WTC11 (cell line): ENCODE measurements at regions not wholly inside any gene's neighbourhood (a gene's known extent, or its start where the extent isn't known, plus 50 kb on each side); places are given as distances from the start of the nearest gene placed in this dataset.
A peak's percentile ranks its signal among the peaks of the same experiment; 100 is the strongest.

Source experiments
- ATAC-seq: fragments of 200-7000 bp; cut with Tn5 transposase; 2 replicates; pipeline ENCODE4 v1.10.0; 2021; ENCODE audit warnings: mild to moderate bottlenecking, moderate library complexity
- CTCF ChIA-PET: fragments of 300-600 bp; sonication (Branson Sonifier 250); formaldehyde crosslinking; loops from one replicate; lab custom pipeline; 2021; ENCODE audit warnings: antibody characterized with exemption; lab: Charles Lee
- POLR2A ChIA-PET: fragments of 350-600 bp; sonication (Branson Sonifier 250); formaldehyde crosslinking; loops from one replicate; lab custom pipeline; 2021; ENCODE audit warnings: antibody characterized with exemption; lab: Charles Lee
- DNase-seq: peaks from one replicate; pipeline ENCODE4 v3.0.0; 2021; ENCODE audit warnings: low spot score
- H3K27ac Mint-ChIP-seq: 2 replicates; pipeline ENCODE4 v1.8.0; 2021; ENCODE audit warnings: mixed read lengths
- H3K27me3 Mint-ChIP-seq: 2 replicates; pipeline ENCODE4 v1.8.0; 2021; ENCODE audit warnings: low read depth, mild to moderate bottlenecking, moderate library complexity, mixed read lengths
- H3K36me3 Mint-ChIP-seq: 2 replicates; pipeline ENCODE4 v1.8.0; 2021; ENCODE audit warnings: mixed read lengths
- H3K4me1 Mint-ChIP-seq: 2 replicates; pipeline ENCODE4 v1.8.0; 2022; ENCODE audit warnings: mixed read lengths
- H3K4me3 Mint-ChIP-seq: 2 replicates; pipeline ENCODE4 v1.8.0; 2021; ENCODE audit warnings: mild to moderate bottlenecking, moderate library complexity, mixed read lengths
- H3K9me3 Mint-ChIP-seq: 2 replicates; pipeline ENCODE4 v1.8.0; 2021; ENCODE audit warnings: mixed read lengths
- ETV6 ChIP-seq: sonication (generic); formaldehyde crosslinking; IDR thresholded peaks from 2 replicates; pipeline ENCODE4 v1.8.1; 2022; ENCODE audit warnings: mild to moderate bottlenecking, missing genetic modification reagents
- JAZF1 ChIP-seq: fragments of 250-450 bp; sonication (Bioruptor Pico); IDR thresholded peaks from 2 replicates; pipeline ENCODE4 v1.9.0; 2021; ENCODE audit warnings: moderate library complexity, mild to moderate bottlenecking, inconsistent platforms
- NFE2L1 ChIP-seq: sonication (generic); formaldehyde crosslinking; IDR thresholded peaks from 2 replicates; pipeline ENCODE4 v1.8.1; 2023; ENCODE audit warnings: missing genetic modification reagents
- SMAD4 ChIP-seq: sonication (generic); formaldehyde crosslinking; IDR thresholded peaks from 2 replicates; pipeline ENCODE4 v1.8.0; 2022; ENCODE audit warnings: mild to moderate bottlenecking, missing genetic modification reagents
- TEAD1 ChIP-seq: sonication (generic); formaldehyde crosslinking; IDR thresholded peaks from 2 replicates; pipeline ENCODE4 v1.8.0; 2022; ENCODE audit warnings: mild to moderate bottlenecking, missing genetic modification reagents
- ZNF138 ChIP-seq: sonication (generic); formaldehyde crosslinking; conservative IDR thresholded peaks from 2 replicates; pipeline ENCODE4 v1.8.1; 2022; ENCODE audit warnings: mild to moderate bottlenecking, moderate library complexity, missing genetic modification reagents
- TF ChIP-seq, protein P1 (sequence below): fragments of 250-450 bp; sonication (Bioruptor Pico); IDR thresholded peaks from 2 replicates; pipeline ENCODE4 v1.9.0; 2021; ENCODE audit warnings: mild to moderate bottlenecking, borderline replicate concordance
- TF ChIP-seq, protein P2 (sequence below): fragments of 250-450 bp; sonication (Bioruptor Pico); IDR thresholded peaks from 2 replicates; pipeline ENCODE4 v2.1.2; 2022; ENCODE audit warnings: mild to moderate bottlenecking, moderate library complexity
- TF ChIP-seq, protein P3 (sequence below): fragments of 200-600 bp; IDR thresholded peaks from 2 replicates; pipeline ENCODE4 v1.8.0; 2022; ENCODE audit warnings: antibody characterized with exemption
- TF ChIP-seq, protein P4 (sequence below): sonication (generic); formaldehyde crosslinking; IDR thresholded peaks from 2 replicates; pipeline ENCODE4 v1.8.1; 2023; ENCODE audit warnings: mild to moderate bottlenecking, moderate library complexity, missing genetic modification reagents
- TF ChIP-seq, protein P5 (sequence below): sonication (generic); formaldehyde crosslinking; IDR thresholded peaks from 2 replicates; pipeline ENCODE4 v1.8.1; 2023; ENCODE audit warnings: mild to moderate bottlenecking, missing genetic modification reagents
- TF ChIP-seq, protein P6 (sequence below): sonication (generic); formaldehyde crosslinking; IDR thresholded peaks from 2 replicates; pipeline ENCODE4 v1.8.1; 2022; ENCODE audit warnings: low read depth, mild to moderate bottlenecking, moderate library complexity, missing genetic modification reagents, borderline replicate concordance

DNA sequence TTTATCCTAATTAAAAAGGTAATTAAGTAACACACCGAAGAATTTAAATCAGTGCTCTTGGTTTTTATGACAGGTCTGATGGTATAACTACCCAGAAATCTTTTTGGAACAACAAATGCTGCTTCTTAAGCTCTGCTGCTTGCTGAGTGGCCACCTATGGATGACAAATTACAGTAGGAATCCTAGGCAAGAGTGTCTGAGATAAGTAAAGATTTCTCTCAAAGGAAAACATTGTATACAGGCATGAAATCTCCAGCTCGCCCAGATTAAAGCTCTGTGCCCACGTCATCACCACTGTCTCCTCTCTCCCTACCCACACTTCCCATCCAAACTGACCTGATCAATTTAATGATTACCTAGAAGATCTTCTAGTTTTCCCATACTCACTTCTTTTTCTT is 1083.0 kb upstream of the MAP3K7 start:
- Mint-ChIP-seq H3K9me3 (peaks cover under 1% of the 10 kb centered on the region), H3K4me1 (peaks cover 15% of the 10 kb centered on the region), H3K4me3 (no peak overlapping the region), H3K36me3 (no peaks in the 10 kb centered on the region), H3K27ac (no peak overlapping the region), H3K27me3 (no peaks in the 10 kb centered on the region)
- no peak for DNase-seq
- ATAC-seq = no peak
- no peak for TF ChIP-seq TEAD1 (CRISPR knock-in tag)
- TF ChIP-seq ETV6 (CRISPR knock-in tag) = no peak
- TF ChIP-seq ZNF138 (CRISPR knock-in tag) = no peak
- TF ChIP-seq, protein P1, sequence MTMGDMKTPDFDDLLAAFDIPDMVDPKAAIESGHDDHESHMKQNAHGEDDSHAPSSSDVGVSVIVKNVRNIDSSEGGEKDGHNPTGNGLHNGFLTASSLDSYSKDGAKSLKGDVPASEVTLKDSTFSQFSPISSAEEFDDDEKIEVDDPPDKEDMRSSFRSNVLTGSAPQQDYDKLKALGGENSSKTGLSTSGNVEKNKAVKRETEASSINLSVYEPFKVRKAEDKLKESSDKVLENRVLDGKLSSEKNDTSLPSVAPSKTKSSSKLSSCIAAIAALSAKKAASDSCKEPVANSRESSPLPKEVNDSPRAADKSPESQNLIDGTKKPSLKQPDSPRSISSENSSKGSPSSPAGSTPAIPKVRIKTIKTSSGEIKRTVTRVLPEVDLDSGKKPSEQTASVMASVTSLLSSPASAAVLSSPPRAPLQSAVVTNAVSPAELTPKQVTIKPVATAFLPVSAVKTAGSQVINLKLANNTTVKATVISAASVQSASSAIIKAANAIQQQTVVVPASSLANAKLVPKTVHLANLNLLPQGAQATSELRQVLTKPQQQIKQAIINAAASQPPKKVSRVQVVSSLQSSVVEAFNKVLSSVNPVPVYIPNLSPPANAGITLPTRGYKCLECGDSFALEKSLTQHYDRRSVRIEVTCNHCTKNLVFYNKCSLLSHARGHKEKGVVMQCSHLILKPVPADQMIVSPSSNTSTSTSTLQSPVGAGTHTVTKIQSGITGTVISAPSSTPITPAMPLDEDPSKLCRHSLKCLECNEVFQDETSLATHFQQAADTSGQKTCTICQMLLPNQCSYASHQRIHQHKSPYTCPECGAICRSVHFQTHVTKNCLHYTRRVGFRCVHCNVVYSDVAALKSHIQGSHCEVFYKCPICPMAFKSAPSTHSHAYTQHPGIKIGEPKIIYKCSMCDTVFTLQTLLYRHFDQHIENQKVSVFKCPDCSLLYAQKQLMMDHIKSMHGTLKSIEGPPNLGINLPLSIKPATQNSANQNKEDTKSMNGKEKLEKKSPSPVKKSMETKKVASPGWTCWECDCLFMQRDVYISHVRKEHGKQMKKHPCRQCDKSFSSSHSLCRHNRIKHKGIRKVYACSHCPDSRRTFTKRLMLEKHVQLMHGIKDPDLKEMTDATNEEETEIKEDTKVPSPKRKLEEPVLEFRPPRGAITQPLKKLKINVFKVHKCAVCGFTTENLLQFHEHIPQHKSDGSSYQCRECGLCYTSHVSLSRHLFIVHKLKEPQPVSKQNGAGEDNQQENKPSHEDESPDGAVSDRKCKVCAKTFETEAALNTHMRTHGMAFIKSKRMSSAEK (CRISPR knock-in tag) = no peak
- no peak for TF ChIP-seq JAZF1
- no peak for TF ChIP-seq SMAD4 (CRISPR knock-in tag)
- TF ChIP-seq, protein P2, sequence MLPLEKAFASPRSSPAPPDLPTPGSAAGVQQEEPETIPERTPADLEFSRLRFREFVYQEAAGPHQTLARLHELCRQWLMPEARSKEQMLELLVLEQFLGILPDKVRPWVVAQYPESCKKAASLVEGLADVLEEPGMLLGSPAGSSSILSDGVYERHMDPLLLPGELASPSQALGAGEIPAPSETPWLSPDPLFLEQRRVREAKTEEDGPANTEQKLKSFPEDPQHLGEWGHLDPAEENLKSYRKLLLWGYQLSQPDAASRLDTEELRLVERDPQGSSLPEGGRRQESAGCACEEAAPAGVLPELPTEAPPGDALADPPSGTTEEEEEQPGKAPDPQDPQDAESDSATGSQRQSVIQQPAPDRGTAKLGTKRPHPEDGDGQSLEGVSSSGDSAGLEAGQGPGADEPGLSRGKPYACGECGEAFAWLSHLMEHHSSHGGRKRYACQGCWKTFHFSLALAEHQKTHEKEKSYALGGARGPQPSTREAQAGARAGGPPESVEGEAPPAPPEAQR (CRISPR knock-in tag) = no peak
- TF ChIP-seq, protein P3, sequence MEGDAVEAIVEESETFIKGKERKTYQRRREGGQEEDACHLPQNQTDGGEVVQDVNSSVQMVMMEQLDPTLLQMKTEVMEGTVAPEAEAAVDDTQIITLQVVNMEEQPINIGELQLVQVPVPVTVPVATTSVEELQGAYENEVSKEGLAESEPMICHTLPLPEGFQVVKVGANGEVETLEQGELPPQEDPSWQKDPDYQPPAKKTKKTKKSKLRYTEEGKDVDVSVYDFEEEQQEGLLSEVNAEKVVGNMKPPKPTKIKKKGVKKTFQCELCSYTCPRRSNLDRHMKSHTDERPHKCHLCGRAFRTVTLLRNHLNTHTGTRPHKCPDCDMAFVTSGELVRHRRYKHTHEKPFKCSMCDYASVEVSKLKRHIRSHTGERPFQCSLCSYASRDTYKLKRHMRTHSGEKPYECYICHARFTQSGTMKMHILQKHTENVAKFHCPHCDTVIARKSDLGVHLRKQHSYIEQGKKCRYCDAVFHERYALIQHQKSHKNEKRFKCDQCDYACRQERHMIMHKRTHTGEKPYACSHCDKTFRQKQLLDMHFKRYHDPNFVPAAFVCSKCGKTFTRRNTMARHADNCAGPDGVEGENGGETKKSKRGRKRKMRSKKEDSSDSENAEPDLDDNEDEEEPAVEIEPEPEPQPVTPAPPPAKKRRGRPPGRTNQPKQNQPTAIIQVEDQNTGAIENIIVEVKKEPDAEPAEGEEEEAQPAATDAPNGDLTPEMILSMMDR = no peak
- TF ChIP-seq, protein P4, sequence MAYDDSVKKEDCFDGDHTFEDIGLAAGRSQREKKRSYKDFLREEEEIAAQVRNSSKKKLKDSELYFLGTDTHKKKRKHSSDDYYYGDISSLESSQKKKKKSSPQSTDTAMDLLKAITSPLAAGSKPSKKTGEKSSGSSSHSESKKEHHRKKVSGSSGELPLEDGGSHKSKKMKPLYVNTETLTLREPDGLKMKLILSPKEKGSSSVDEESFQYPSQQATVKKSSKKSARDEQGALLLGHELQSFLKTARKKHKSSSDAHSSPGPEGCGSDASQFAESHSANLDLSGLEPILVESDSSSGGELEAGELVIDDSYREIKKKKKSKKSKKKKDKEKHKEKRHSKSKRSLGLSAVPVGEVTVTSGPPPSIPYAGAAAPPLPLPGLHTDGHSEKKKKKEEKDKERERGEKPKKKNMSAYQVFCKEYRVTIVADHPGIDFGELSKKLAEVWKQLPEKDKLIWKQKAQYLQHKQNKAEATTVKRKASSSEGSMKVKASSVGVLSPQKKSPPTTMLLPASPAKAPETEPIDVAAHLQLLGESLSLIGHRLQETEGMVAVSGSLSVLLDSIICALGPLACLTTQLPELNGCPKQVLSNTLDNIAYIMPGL (CRISPR knock-in tag) = no peak
- ChIA-PET CTCF (no interaction called here), POLR2A (no interaction called here)

DNA sequence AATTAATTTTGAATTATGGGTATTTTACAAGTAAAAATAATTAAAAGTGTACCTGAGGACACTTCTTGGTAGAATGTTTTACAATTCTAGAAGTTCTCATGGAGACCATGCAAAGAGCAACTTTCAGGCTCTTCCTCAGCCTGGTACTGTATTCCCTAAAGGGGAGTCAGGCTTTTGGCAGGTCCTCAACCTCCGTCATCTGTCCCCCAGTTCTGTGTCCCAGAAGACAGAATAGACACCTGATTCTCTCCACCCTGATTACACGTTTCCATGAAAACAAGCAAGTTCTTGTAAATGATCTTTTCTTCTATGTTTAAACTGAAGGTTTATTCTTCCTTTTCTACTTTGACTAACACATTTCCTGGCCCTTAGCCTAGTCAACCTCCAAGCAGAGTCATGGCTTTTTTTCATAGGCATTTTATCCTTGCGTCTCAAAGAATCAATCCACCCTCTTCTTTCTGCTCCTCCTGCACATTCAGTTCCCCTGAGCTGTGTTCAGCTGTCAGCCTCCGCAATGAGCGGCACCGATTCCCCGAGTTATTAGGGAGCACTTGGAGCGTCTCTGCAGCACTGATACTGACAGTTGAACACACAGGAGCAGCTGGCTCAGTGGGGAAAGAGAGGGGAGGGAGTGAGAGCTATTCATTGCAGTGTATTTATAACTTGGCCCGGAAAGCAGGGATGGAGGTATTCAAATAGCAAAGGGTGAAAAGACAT is 1082.4 kb upstream of the MAP3K7 start:
- Mint-ChIP-seq H3K9me3 (peaks cover 6% of the 10 kb centered on the region), H3K36me3 (no peaks in the 10 kb centered on the region), H3K27me3 (no peaks in the 10 kb centered on the region), H3K4me1 (peaks cover 15% of the 10 kb centered on the region), H3K27ac (no peak overlapping the region), H3K4me3 (no peak overlapping the region)
- TF ChIP-seq, protein P5, sequence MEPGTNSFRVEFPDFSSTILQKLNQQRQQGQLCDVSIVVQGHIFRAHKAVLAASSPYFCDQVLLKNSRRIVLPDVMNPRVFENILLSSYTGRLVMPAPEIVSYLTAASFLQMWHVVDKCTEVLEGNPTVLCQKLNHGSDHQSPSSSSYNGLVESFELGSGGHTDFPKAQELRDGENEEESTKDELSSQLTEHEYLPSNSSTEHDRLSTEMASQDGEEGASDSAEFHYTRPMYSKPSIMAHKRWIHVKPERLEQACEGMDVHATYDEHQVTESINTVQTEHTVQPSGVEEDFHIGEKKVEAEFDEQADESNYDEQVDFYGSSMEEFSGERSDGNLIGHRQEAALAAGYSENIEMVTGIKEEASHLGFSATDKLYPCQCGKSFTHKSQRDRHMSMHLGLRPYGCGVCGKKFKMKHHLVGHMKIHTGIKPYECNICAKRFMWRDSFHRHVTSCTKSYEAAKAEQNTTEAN (CRISPR knock-in tag) = no peak
- no peak for DNase-seq
- peak; percentile 34; the same call in 1 of the 2 replicates for ATAC-seq
- POLR2A ChIA-PET = no interaction called here
- CTCF ChIA-PET = no interaction called here

DNA sequence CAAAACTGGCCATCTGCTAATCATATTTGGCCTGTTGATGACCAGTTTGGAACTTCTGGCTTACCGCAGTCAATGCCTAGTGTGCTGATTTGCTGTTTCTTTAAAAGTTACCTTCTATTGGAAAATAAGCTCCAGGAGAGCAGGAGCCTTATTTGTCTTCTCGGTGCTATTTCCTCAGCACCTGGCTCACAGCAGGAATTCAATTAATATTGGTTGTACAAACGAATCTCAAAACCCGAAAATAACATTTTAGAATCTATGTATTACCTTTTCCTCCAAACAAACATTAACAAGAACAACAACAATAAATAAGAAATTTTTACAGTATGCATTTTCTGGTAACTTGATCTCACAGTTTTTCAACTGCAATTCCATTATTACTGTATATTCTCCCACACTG is 1080.7 kb upstream of the MAP3K7 start:
- TF ChIP-seq, protein P6, sequence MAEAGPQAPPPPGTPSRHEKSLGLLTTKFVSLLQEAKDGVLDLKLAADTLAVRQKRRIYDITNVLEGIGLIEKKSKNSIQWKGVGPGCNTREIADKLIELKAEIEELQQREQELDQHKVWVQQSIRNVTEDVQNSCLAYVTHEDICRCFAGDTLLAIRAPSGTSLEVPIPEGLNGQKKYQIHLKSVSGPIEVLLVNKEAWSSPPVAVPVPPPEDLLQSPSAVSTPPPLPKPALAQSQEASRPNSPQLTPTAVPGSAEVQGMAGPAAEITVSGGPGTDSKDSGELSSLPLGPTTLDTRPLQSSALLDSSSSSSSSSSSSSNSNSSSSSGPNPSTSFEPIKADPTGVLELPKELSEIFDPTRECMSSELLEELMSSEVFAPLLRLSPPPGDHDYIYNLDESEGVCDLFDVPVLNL (CRISPR knock-in tag) = no peak
- no peak for TF ChIP-seq NFE2L1
- CTCF ChIA-PET = no interaction called here

More for the DNA sequence above, 1080.7 kb upstream of the MAP3K7 start:
- H3K27ac Mint-ChIP-seq = no peak overlapping the region
- H3K4me3 Mint-ChIP-seq = no peak overlapping the region
- DNase-seq (no peak), ATAC-seq (no peak)
- H3K9me3 Mint-ChIP-seq = peaks cover 18% of the 10 kb centered on the region
- H3K27me3 Mint-ChIP-seq = no peaks in the 10 kb centered on the region
- H3K4me1 Mint-ChIP-seq = peaks cover 15% of the 10 kb centered on the region
- POLR2A ChIA-PET = no interaction called here
- H3K36me3 Mint-ChIP-seq = peaks cover 4% of the 10 kb centered on the region; the same call in 1 of the 2 replicates
